HCT116 (cell line): ENCODE measurements at regions not wholly inside any gene's neighbourhood (a gene's known extent, or its start where the extent isn't known, plus 50 kb on each side); places are given as distances from the start of the nearest gene placed in this dataset.

Source experiments
- ATAC-seq: fragments of 200-7000 bp; cut with Tn5 transposase; 2 replicates; pipeline ENCODE4 v1.9.1; 2020; ENCODE audit warnings: mild to moderate bottlenecking, moderate library complexity
- BruUV-seq: library from RNA; stranded (reverse); fragments of 400-500 nt; replicated peaks from 2 replicates; lab custom pipeline; 2021; lab: Mats Ljungman, UMichigan
- CTCF ChIA-PET: fragments of 300-600 bp; sonication (Branson Sonifier 250); formaldehyde crosslinking; loops from one replicate; lab custom pipeline; 2021; ENCODE audit warnings: antibody characterized with exemption; lab: Charles Lee
- POLR2A ChIA-PET: fragments of 300-600, 350-600 bp; sonication (Branson Sonifier 250); formaldehyde crosslinking; loops from one replicate; lab custom pipeline; 2021; ENCODE audit warnings: antibody characterized with exemption; lab: Charles Lee
- RAD21 ChIA-PET, 2 experiments: fragments of 300-600 bp; sonication (Branson Sonifier 250); formaldehyde crosslinking; loops; one replicate each; lab custom pipeline; 2023; ENCODE audit warnings: low total read pairs in 2 of 2; ENCODE audit not compliant: uncharacterized antibody in 2 of 2, unreplicated experiment in 2 of 2, low non-redundant PET in 1 of 2; lab: Charles Lee
- DNase-seq: peaks from one replicate; pipeline ENCODE4 v3.0.0-alpha.2; 2010; ENCODE audit warnings: low read depth, low spot score
- H2AFZ ChIP-seq: fragments of 200-600 bp; shearing (Covaris generic), sonication (generic); 2 replicates; pipeline ENCODE4 v1.6.1; 2017; ENCODE audit warnings: low read depth, mixed run types, mixed read lengths, antibody characterized with exemption, low read length; ENCODE audit not compliant: poor library complexity, severe bottlenecking
- H3K27ac ChIP-seq: 2 replicates; pipeline ENCODE4 v1.5.1; 2012; ENCODE audit warnings: low read depth, low read length
- H3K27me3 ChIP-seq: fragments of 200-600 bp; sonication (generic); 2 replicates; pipeline ENCODE4 v1.6.1; 2016; ENCODE audit warnings: mixed run types, low read length, mixed read lengths; ENCODE audit not compliant: insufficient read depth
- H3K36me3 ChIP-seq, 2 experiments: fragments of 200-500 bp in 1 of 2; fragments of 200-600 bp in 1 of 2; sonication (Bioruptor generic) in 1 of 2; sonication (generic) in 1 of 2; 2 replicates each; pipeline versions ENCODE4 v1.5.1 to v1.6.1; 2014 to 2016; ENCODE audit warnings: low read length in 2 of 2, inconsistent platforms in 1 of 2, mixed read lengths in 1 of 2, mixed run types in 1 of 2; ENCODE audit not compliant: insufficient read depth in 2 of 2, control insufficient read depth in 1 of 2
- H3K4me1 ChIP-seq, 2 experiments: fragments of 200-600 bp in 1 of 2; sonication (generic) in 1 of 2; 2 replicates each; pipeline versions ENCODE4 v1.5.1 to v1.6.1; 2012 to 2017; ENCODE audit warnings: low read length in 2 of 2, inconsistent platforms in 1 of 2, mild to moderate bottlenecking in 1 of 2, mixed read lengths in 1 of 2, mixed run types in 1 of 2, moderate library complexity in 1 of 2; ENCODE audit not compliant: insufficient read depth in 2 of 2, control insufficient read depth in 1 of 2
- H3K4me2 ChIP-seq: fragments of 200-600 bp; sonication (generic); 2 replicates; pipeline ENCODE4 v1.6.1; 2017; ENCODE audit warnings: mixed run types, low read length, mixed read lengths
- H3K4me3 ChIP-seq, 2 experiments: fragments of 200-600 bp in 1 of 2; sonication (generic) in 1 of 2; replicated peaks in 1 of 2; 2 replicates each; pipeline ENCODE4 v1.5.1; 2011 to 2016; ENCODE audit warnings: low read length in 2 of 2, control low read depth in 1 of 2, low read depth in 1 of 2, mild to moderate bottlenecking in 1 of 2, mixed read lengths in 1 of 2, mixed run types in 1 of 2
- H3K79me2 ChIP-seq: fragments of 200-600 bp; sonication (generic); 2 replicates; pipeline ENCODE4 v1.6.1; 2017; ENCODE audit warnings: mild to moderate bottlenecking, mixed run types, low read length, moderate library complexity, mixed read lengths; ENCODE audit not compliant: insufficient read depth
- H3K9ac ChIP-seq: fragments of 200-600 bp; sonication (generic); 2 replicates; pipeline ENCODE4 v1.6.1; 2016; ENCODE audit warnings: low read length, mixed read lengths
- H3K9me2 ChIP-seq: fragments of 200-600 bp; sonication (generic), shearing (Covaris generic); 2 replicates; pipeline ENCODE4 v1.6.1; 2017; ENCODE audit warnings: mixed run types, mild to moderate bottlenecking, moderate library complexity; ENCODE audit not compliant: insufficient read depth
- H3K9me3 ChIP-seq, 2 experiments: fragments of 200-500 bp in 1 of 2; fragments of 200-600 bp in 1 of 2; sonication (Bioruptor generic) in 1 of 2; sonication (generic) in 1 of 2; 2 replicates each; pipeline ENCODE4 v1.6.1; 2014 to 2017; ENCODE audit warnings: low read length in 2 of 2, mixed read lengths in 2 of 2, inconsistent platforms in 1 of 2, low read depth in 1 of 2, mild to moderate bottlenecking in 1 of 2, mixed run types in 1 of 2, moderate library complexity in 1 of 2; ENCODE audit not compliant: control insufficient read depth in 1 of 2, insufficient read depth in 1 of 2
- H4K20me1 ChIP-seq: fragments of 200-600 bp; sonication (generic), shearing (Covaris generic); 2 replicates; pipeline ENCODE4 v1.6.1; 2017; ENCODE audit warnings: mixed run types, mild to moderate bottlenecking, moderate library complexity; ENCODE audit not compliant: insufficient read depth
- CBX3 ChIP-seq: IDR thresholded peaks from 2 replicates; pipeline ENCODE4 v1.6.1; 2012; ENCODE audit warnings: low read depth
- EZH2 ChIP-seq: fragments of 200-600 bp; sonication (generic); IDR thresholded peaks from 2 replicates; pipeline ENCODE4 v1.6.1; 2017; ENCODE audit warnings: antibody characterized with exemption, mixed run types
- FOSL1 ChIP-seq: IDR thresholded peaks from 2 replicates; pipeline ENCODE4 v1.6.1; 2012; ENCODE audit warnings: low read depth
- POLR2A ChIP-seq: IDR thresholded peaks from 2 replicates; pipeline ENCODE4 v1.7.0; 2011; ENCODE audit warnings: borderline replicate concordance; ENCODE audit not compliant: insufficient read depth, insufficient read length; ENCODE audit errors: extremely low read depth
- POLR2AphosphoS5 ChIP-seq: IDR thresholded peaks from 2 replicates; pipeline ENCODE4 v1.6.1; 2011; ENCODE audit warnings: mild to moderate bottlenecking, low read depth, low read length, moderate library complexity
- RAD21 ChIP-seq: IDR thresholded peaks from 2 replicates; pipeline ENCODE4 v1.6.1; 2012; ENCODE audit warnings: low read depth, mild to moderate bottlenecking
- REST ChIP-seq: IDR thresholded peaks from 2 replicates; pipeline ENCODE4 v1.6.1; 2012; ENCODE audit warnings: low read depth
- SRF ChIP-seq: IDR thresholded peaks from 2 replicates; pipeline ENCODE4 v1.6.1; 2012; ENCODE audit warnings: low read depth
- TCF7L2 ChIP-seq: IDR thresholded peaks from 2 replicates; pipeline ENCODE4 v1.7.0; 2011; ENCODE audit warnings: borderline replicate concordance, inconsistent platforms; ENCODE audit not compliant: insufficient read depth, insufficient read length; ENCODE audit errors: extremely low read depth
- YY1 ChIP-seq: IDR thresholded peaks from 2 replicates; pipeline ENCODE4 v1.6.1; 2011; ENCODE audit warnings: low read length, low read depth, moderate library complexity, mild to moderate bottlenecking; ENCODE audit not compliant: insufficient replicate concordance; ENCODE audit errors: extremely low read depth
- ZBTB33 ChIP-seq: IDR thresholded peaks from 2 replicates; pipeline ENCODE4 v1.6.1; 2011; ENCODE audit warnings: mild to moderate bottlenecking, low read length, moderate library complexity; ENCODE audit not compliant: insufficient replicate concordance; ENCODE audit errors: extremely low read depth
- intact Hi-C: fragments of 100-400 bp; cut with micrococcal nuclease; formaldehyde crosslinking; loops from 2 replicates; pipeline ENCODE4 v1.10.0; 2022

- BruUV-seq = no TSS peak
- H3K4me2 ChIP-seq = no peak overlapping the region
- no peaks in the 10 kb centered on the region for H3K79me2 ChIP-seq
- H3K9ac ChIP-seq = no peak overlapping the region
- ATAC-seq = no peak
- intact Hi-C loops = no loop called here
- RAD21 ChIA-PET = no interaction called here
- no peak overlapping the region for H2AFZ ChIP-seq
- TF ChIP-seq YY1 = no peak
- CTCF ChIA-PET = no interaction called here
- DNase-seq = no peak
- H3K4me1 ChIP-seq = no peaks in the 10 kb centered on the region
- H3K27ac ChIP-seq = no peak overlapping the region
- no peaks in the 10 kb centered on the region for H3K36me3 ChIP-seq
- no peaks in the 10 kb centered on the region for H3K9me3 ChIP-seq
- POLR2A ChIA-PET = no interaction called here
- no peaks in the 10 kb centered on the region for H4K20me1 ChIP-seq
- H3K27me3 ChIP-seq = 0 out of 2 replicates have a peak, but pooled peaks cover 5% of the 10 kb centered on the region
- no peak overlapping the region for H3K4me3 ChIP-seq
- H3K9me2 ChIP-seq = no peaks in the 10 kb centered on the region
Measured at GRCh38 chr4:24315056-24315455, 269.3 kb downstream of the DHX15 start.

- H3K27ac ChIP-seq = no peak overlapping the region
- no peaks in the 10 kb centered on the region for H3K4me1 ChIP-seq
- H3K9me2 ChIP-seq = no peaks in the 10 kb centered on the region
- no peak overlapping the region for H3K4me2 ChIP-seq
- no peak for DNase-seq
- no peaks in the 10 kb centered on the region for H3K36me3 ChIP-seq
- intact Hi-C loops = no loop called here
- POLR2A ChIA-PET = no interaction called here
- no peak for ATAC-seq
- H3K79me2 ChIP-seq = no peaks in the 10 kb centered on the region
- BruUV-seq = no TSS peak
- CTCF ChIA-PET = interaction anchor here (0.7 to 1.8 kb wide), 2 partner anchors 106 to 124 kb away, joined by 3 read pairs; no protein-coding TSS in a partner anchor
- RAD21 ChIA-PET = no interaction called here
- H4K20me1 ChIP-seq = no peaks in the 10 kb centered on the region
- H3K9me3 ChIP-seq = no peaks in the 10 kb centered on the region
- H3K27me3 ChIP-seq = no peaks in the 10 kb centered on the region
- no peak overlapping the region for H2AFZ ChIP-seq
- no peak overlapping the region for H3K4me3 ChIP-seq
- H3K9ac ChIP-seq = no peak overlapping the region
- TF ChIP-seq EZH2 = no peak
- TF ChIP-seq REST = no peak
- TF ChIP-seq TCF7L2 = no peak
- no peak for TF ChIP-seq SRF
- TF ChIP-seq ZBTB33 = no peak
- TF ChIP-seq FOSL1 = no peak
- no peak for TF ChIP-seq POLR2A
- no peak for TF ChIP-seq RAD21
- no peak for TF ChIP-seq YY1
- no peak for TF ChIP-seq CBX3
- TF ChIP-seq POLR2AphosphoS5 = no peak
Measured at GRCh38 chr4:24312261-24312913, 272.0 kb downstream of the DHX15 start.
